IMR-90 (cell line): ENCODE measurements at regions not wholly inside any gene's neighbourhood (a gene's known extent, or its start where the extent isn't known, plus 50 kb on each side); places are given as distances from the start of the nearest gene placed in this dataset.

Experiments used
- ATAC-seq: fragments of 200-7000 bp; cut with Tn5 transposase; 2 replicates; pipeline ENCODE4 v1.9.1; 2020; ENCODE audit warnings: low read depth, mild to moderate bottlenecking, moderate library complexity
- BruUV-seq: library from RNA; stranded (reverse); fragments of 400-500 nt; replicated peaks from 2 replicates; lab custom pipeline; 2021; lab: Mats Ljungman, UMichigan
- CTCF ChIA-PET: fragments of 300-600 bp; formaldehyde crosslinking; extraction: SDS; loops from one replicate; lab custom pipeline; 2021; ENCODE audit warnings: antibody characterized with exemption; lab: Yijun Ruan, JAX
- POLR2A ChIA-PET: fragments of 300-600 bp; sonication (Branson Sonifier 250); formaldehyde crosslinking; loops from one replicate; lab custom pipeline; 2022; ENCODE audit warnings: antibody characterized with exemption; ENCODE audit not compliant: unreplicated experiment; lab: Charles Lee
- DNase-seq: peaks from one replicate; pipeline ENCODE4 v3.0.0; 2013
- H2AFZ ChIP-seq: replicated peaks from 2 replicates; pipeline ENCODE3; 2013; ENCODE audit warnings: low read length, mild to moderate bottlenecking; ENCODE audit not compliant: poor library complexity
- H2AK5ac ChIP-seq: 2 replicates; pipeline ENCODE4 v1.6.1; 2013; ENCODE audit warnings: low read depth, low read length, inconsistent platforms
- H2AK9ac ChIP-seq: replicated peaks from 2 replicates; pipeline ENCODE3; 2013; ENCODE audit warnings: mild to moderate bottlenecking, low read depth, low read length, moderate library complexity; ENCODE audit not compliant: poor library complexity
- H2BK120ac ChIP-seq: 2 replicates; pipeline ENCODE4 v1.6.1; 2013; ENCODE audit warnings: low read depth, low read length, inconsistent platforms
- H2BK15ac ChIP-seq: 3 replicates; pipeline ENCODE4 v1.6.1; 2013; ENCODE audit warnings: low read depth, low read length, inconsistent platforms
- H2BK20ac ChIP-seq: 2 replicates; pipeline ENCODE4 v1.6.1; 2013; ENCODE audit warnings: low read depth, mild to moderate bottlenecking, inconsistent platforms, low read length, moderate library complexity
- H2BK5ac ChIP-seq: 2 replicates; pipeline ENCODE4 v1.6.1; 2013; ENCODE audit warnings: mild to moderate bottlenecking, low read depth, low read length, inconsistent platforms; ENCODE audit not compliant: poor library complexity, severe bottlenecking
- H3K14ac ChIP-seq: replicated peaks from 2 replicates; pipeline ENCODE4 v1.6.1; 2013; ENCODE audit warnings: low read depth, low read length, inconsistent platforms
- H3K18ac ChIP-seq: 2 replicates; pipeline ENCODE4 v1.6.1; 2013; ENCODE audit warnings: low read depth, low read length, control low read depth
- H3K23ac ChIP-seq: 2 replicates; pipeline ENCODE4 v1.6.1; 2013; ENCODE audit warnings: low read depth, low read length, inconsistent platforms
- H3K27ac ChIP-seq: 2 replicates; pipeline ENCODE4 v1.5.1; 2013; ENCODE audit warnings: mild to moderate bottlenecking, control low read depth, low read length; ENCODE audit not compliant: insufficient read depth
- H3K27me3 ChIP-seq: 2 replicates; pipeline ENCODE4 v1.6.1; 2013; ENCODE audit warnings: low read length; ENCODE audit not compliant: control insufficient read depth, insufficient read depth
- H3K36me3 ChIP-seq: 2 replicates; pipeline ENCODE4 v1.6.1; 2013; ENCODE audit warnings: low read length, mixed read lengths; ENCODE audit not compliant: control insufficient read depth, insufficient read depth
- H3K4ac ChIP-seq: 2 replicates; pipeline ENCODE4 v1.6.1; 2013; ENCODE audit warnings: low read depth, low read length, inconsistent platforms
- H3K4me1 ChIP-seq: 2 replicates; pipeline ENCODE4 v1.6.1; 2013; ENCODE audit warnings: low read length, mixed read lengths; ENCODE audit not compliant: control insufficient read depth, insufficient read depth
- H3K4me2 ChIP-seq: 2 replicates; pipeline ENCODE4 v1.6.1; 2013; ENCODE audit warnings: low read depth, mild to moderate bottlenecking, control low read depth, low read length, moderate library complexity
- H3K4me3 ChIP-seq: 2 replicates; pipeline ENCODE4 v1.5.1; 2013; ENCODE audit warnings: low read depth, mild to moderate bottlenecking, control low read depth, low read length, moderate library complexity; ENCODE audit not compliant: insufficient read depth
- H3K56ac ChIP-seq: 2 replicates; pipeline ENCODE4 v1.6.1; 2013; ENCODE audit warnings: low read length, inconsistent platforms; ENCODE audit not compliant: insufficient read depth; ENCODE audit errors: extremely low read depth
- H3K79me1 ChIP-seq, 2 experiments: 2 replicates each; pipeline ENCODE4 v1.6.1; 2013; ENCODE audit warnings: low read length in 2 of 2, inconsistent platforms in 1 of 2, low read depth in 1 of 2
- H3K9ac ChIP-seq: 2 replicates; pipeline ENCODE4 v1.6.1; 2013; ENCODE audit warnings: low read depth, low read length, control low read depth
- H3K9me1 ChIP-seq: 2 replicates; pipeline ENCODE4 v1.6.1; 2013; ENCODE audit warnings: low read length, inconsistent platforms; ENCODE audit not compliant: insufficient read depth
- H3K9me3 ChIP-seq: 2 replicates; pipeline ENCODE4 v1.6.1; 2013; ENCODE audit warnings: low read length; ENCODE audit not compliant: control insufficient read depth, insufficient read depth
- H4K20me1 ChIP-seq: 2 replicates; pipeline ENCODE4 v1.6.1; 2013; ENCODE audit warnings: low read length, inconsistent platforms; ENCODE audit not compliant: insufficient read depth
- H4K5ac ChIP-seq: 2 replicates; pipeline ENCODE4 v1.6.1; 2013; ENCODE audit warnings: mild to moderate bottlenecking, low read depth, low read length, control low read depth
- H4K8ac ChIP-seq, 2 experiments: 2 replicates each; pipeline ENCODE4 v1.6.1; 2013; ENCODE audit warnings: low read depth in 2 of 2, low read length in 2 of 2, control low read depth in 1 of 2, inconsistent platforms in 1 of 2
- H4K91ac ChIP-seq: 2 replicates; pipeline ENCODE4 v1.6.1; 2013; ENCODE audit warnings: low read depth, low read length, inconsistent platforms; ENCODE audit not compliant: insufficient read depth
- CHD1 ChIP-seq: IDR thresholded peaks from 2 replicates; pipeline ENCODE4 v1.6.1; 2012; ENCODE audit warnings: low read depth, low read length, improper control_type of control experiment
- CTCF ChIP-seq: conservative IDR thresholded peaks from 2 replicates; pipeline ENCODE4 v1.5.1; 2012; ENCODE audit warnings: mild to moderate bottlenecking, low read depth, low read length, improper control_type of control experiment
- FOS ChIP-seq: fragments of 150-350 bp; IDR thresholded peaks from 2 replicates; pipeline ENCODE4 v1.6.1; 2016; ENCODE audit warnings: low read depth, low read length
- WGBS, 2 experiments: methylation state at CpG; one replicate each; pipeline versions ENCODE4 v1.1.5 to v1.1.7; 2013; ENCODE audit warnings: missing lambda C conversion rate in 2 of 2; ENCODE audit not compliant: insufficient read length in 1 of 2; ENCODE audit errors: extremely low coverage in 2 of 2; 5-methylcytosine and 5-hydroxymethylcytosine counted together
- dilution Hi-C: fragments of 300-500 bp; cut with HindIII; formaldehyde crosslinking; loops from one replicate; pipeline ENCODE4 v1.14.3; 2018; ENCODE audit warnings: low sequenced_read_pairs; ENCODE audit not compliant: unreplicated experiment
- in situ Hi-C: fragments of 300-500 bp; cut with MboI; formaldehyde crosslinking; loops from 3 replicates; pipeline ENCODE4 v1.14.3; 2019; ENCODE audit warnings: low sequenced_read_pairs, inconsistent platforms, mixed read lengths
- intact Hi-C: fragments of 100-400 bp; cut with micrococcal nuclease; formaldehyde crosslinking; loops from 2 replicates; pipeline ENCODE4 v1.10.0; 2022

GRCh38 chr12:115398311-115398781, 714.4 kb upstream of the TBX3 start:
- H3K9me3 ChIP-seq = peaks cover 6% of the 10 kb centered on the region
- H3K4me2 ChIP-seq = no peak overlapping the region
- H2BK20ac ChIP-seq = no peak overlapping the region
- in situ Hi-C loops (no loop called here), dilution Hi-C loops (no loop called here), intact Hi-C loops (no loop called here)
- H3K18ac ChIP-seq = no peak overlapping the region
- no peaks in the 10 kb centered on the region for H4K20me1 ChIP-seq
- WGBS, 2 experiments = 60% methylated on average over 1 of the region's 4 CpGs; no CpG with 5 or more reads in 1 of the 2 experiments
- peak overlapping the region; percentile 54; the same call in 1 of the 3 replicates for H2BK15ac ChIP-seq
- no peak overlapping the region for H4K8ac ChIP-seq
- no peaks in the 10 kb centered on the region for H3K27me3 ChIP-seq
- 0 out of 2 replicates have a peak overlapping the region, but pooled peaks have one; percentile 8 for H4K91ac ChIP-seq
- H3K27ac ChIP-seq = no peak overlapping the region
- ChIA-PET POLR2A (no interaction called here), CTCF (interaction anchor here (0.6 to 1.0 kb wide), 4 partner anchors 54 to 740 kb away, joined by 3 read pairs; no protein-coding TSS in a partner anchor)
- H3K4me3 ChIP-seq = no peak overlapping the region
- no peaks in the 10 kb centered on the region for H3K9me1 ChIP-seq
- no peak overlapping the region for H3K14ac ChIP-seq
- peaks cover 4% of the 10 kb centered on the region for H3K4me1 ChIP-seq
- ATAC-seq = no peak
- DNase-seq = no peak
- H2BK120ac ChIP-seq = 0 out of 2 replicates have a peak overlapping the region, but pooled peaks have one; percentile 1
- no peak overlapping the region for H3K56ac ChIP-seq
- no peak overlapping the region for H3K23ac ChIP-seq
- BruUV-seq = no TSS peak
- H2AK9ac ChIP-seq = no peak overlapping the region
- H2AK5ac ChIP-seq = peak overlapping the region; percentile 10; the same call in 1 of the 2 replicates
- no peaks in the 10 kb centered on the region for H3K36me3 ChIP-seq
- TF ChIP-seq CTCF (0 out of 2 replicates have a peak, but pooled peaks have one; percentile 5), CHD1 (no peak), FOS (no peak)
- H2BK5ac ChIP-seq = no peak overlapping the region
- H3K4ac ChIP-seq = no peak overlapping the region
- no peak overlapping the region for H2AFZ ChIP-seq
- no peak overlapping the region for H3K9ac ChIP-seq
- no peak overlapping the region for H4K5ac ChIP-seq
- no peaks in the 10 kb centered on the region for H3K79me1 ChIP-seq
